Glutamatergic neuron (in vitro differentiated cells): ENCODE measurements at regions not wholly inside any gene's neighbourhood (a gene's known extent, or its start where the extent isn't known, plus 50 kb on each side); places are given as distances from the start of the nearest gene placed in this dataset.

Experiments used
- DNase-seq: peaks from one replicate; pipeline ENCODE4 v3.0.0; 2022
- H3K27ac Mint-ChIP-seq: one replicate; pipeline ENCODE4 v1.8.0; 2020; ENCODE audit warnings: mild to moderate bottlenecking, mixed read lengths, inconsistent platforms; ENCODE audit not compliant: unreplicated experiment
- H3K27me3 Mint-ChIP-seq: one replicate; pipeline ENCODE4 v1.8.0; 2020; ENCODE audit warnings: mild to moderate bottlenecking, moderate library complexity, mixed read lengths, inconsistent platforms; ENCODE audit not compliant: unreplicated experiment
- H3K36me3 Mint-ChIP-seq: one replicate; pipeline ENCODE4 v1.8.0; 2020; ENCODE audit warnings: mild to moderate bottlenecking, mixed read lengths, inconsistent platforms; ENCODE audit not compliant: unreplicated experiment
- H3K4me1 Mint-ChIP-seq: one replicate; pipeline ENCODE4 v1.8.0; 2020; ENCODE audit warnings: mild to moderate bottlenecking, low read depth, mixed read lengths, inconsistent platforms; ENCODE audit not compliant: unreplicated experiment
- H3K4me3 Mint-ChIP-seq: one replicate; pipeline ENCODE4 v1.8.0; 2020; ENCODE audit warnings: mild to moderate bottlenecking, mixed read lengths, inconsistent platforms; ENCODE audit not compliant: unreplicated experiment
- H3K9me3 Mint-ChIP-seq: one replicate; pipeline ENCODE4 v1.8.0; 2020; ENCODE audit warnings: mild to moderate bottlenecking, moderate library complexity, mixed read lengths, inconsistent platforms; ENCODE audit not compliant: unreplicated experiment
- CTCF ChIP-seq: fragments of 200-600 bp; sonication (generic); IDR thresholded peaks from one replicate; pipeline ENCODE4 v1.5.0; 2021; ENCODE audit not compliant: partially characterized antibody, unreplicated experiment

- no peak for DNase-seq
- no peak for TF ChIP-seq CTCF
- peaks cover 3% of the 10 kb centered on the region for H3K27me3 Mint-ChIP-seq
- no peak overlapping the region for H3K27ac Mint-ChIP-seq
- H3K4me1 Mint-ChIP-seq = peaks cover 21% of the 10 kb centered on the region
- H3K4me3 Mint-ChIP-seq = no peak overlapping the region
- H3K36me3 Mint-ChIP-seq = no peaks in the 10 kb centered on the region
- no peaks in the 10 kb centered on the region for H3K9me3 Mint-ChIP-seq
These were observed 119.5 kb upstream of the PRICKLE2 start for GRCh38 chr3:64344721-64345207.

GRCh38 chr3:64343689-64344430 is 118.6 kb upstream of the PRICKLE2 start:
- H3K4me1 Mint-ChIP-seq = peaks cover 21% of the 10 kb centered on the region
- H3K27ac Mint-ChIP-seq = no peak overlapping the region
- H3K4me3 Mint-ChIP-seq = no peak overlapping the region
- peaks cover 3% of the 10 kb centered on the region for H3K27me3 Mint-ChIP-seq
- no peak for TF ChIP-seq CTCF
- no peaks in the 10 kb centered on the region for H3K9me3 Mint-ChIP-seq
- no peak for DNase-seq
- H3K36me3 Mint-ChIP-seq = no peaks in the 10 kb centered on the region

GRCh38 chr3:64342940-64343688 is 117.8 kb upstream of the PRICKLE2 start:
- Mint-ChIP-seq H3K4me3 (no peak overlapping the region), H3K4me1 (peaks cover 21% of the 10 kb centered on the region), H3K27ac (no peak overlapping the region), H3K9me3 (no peaks in the 10 kb centered on the region), H3K36me3 (no peaks in the 10 kb centered on the region), H3K27me3 (no peaks in the 10 kb centered on the region)
- TF ChIP-seq CTCF = no peak
- no peak for DNase-seq

GRCh38 chr3:64341296-64341695 is 116.0 kb upstream of the PRICKLE2 start:
- peak overlapping the region; percentile 18 for H3K27ac Mint-ChIP-seq
- H3K4me1 Mint-ChIP-seq = peaks cover 21% of the 10 kb centered on the region
- H3K36me3 Mint-ChIP-seq = no peaks in the 10 kb centered on the region
- TF ChIP-seq CTCF = no peak
- H3K4me3 Mint-ChIP-seq = no peak overlapping the region
- DNase-seq = no peak
- no peaks in the 10 kb centered on the region for H3K27me3 Mint-ChIP-seq
- no peaks in the 10 kb centered on the region for H3K9me3 Mint-ChIP-seq

- no peaks in the 10 kb centered on the region for H3K9me3 Mint-ChIP-seq
- H3K27ac Mint-ChIP-seq = no peak overlapping the region
- no peak for DNase-seq
- peak overlapping the region; percentile 30 for H3K4me3 Mint-ChIP-seq
- peaks cover 21% of the 10 kb centered on the region for H3K4me1 Mint-ChIP-seq
- no peaks in the 10 kb centered on the region for H3K36me3 Mint-ChIP-seq
- H3K27me3 Mint-ChIP-seq = no peaks in the 10 kb centered on the region
- TF ChIP-seq CTCF = no peak
These were observed 115.4 kb upstream of the PRICKLE2 start for GRCh38 chr3:64340641-64341101.
